ENCODE measurements at regions not wholly inside any gene's neighbourhood (a gene's known extent, or its start where the extent isn't known, plus 50 kb on each side); places are given as distances from the start of the nearest gene placed in this dataset.

DNA sequence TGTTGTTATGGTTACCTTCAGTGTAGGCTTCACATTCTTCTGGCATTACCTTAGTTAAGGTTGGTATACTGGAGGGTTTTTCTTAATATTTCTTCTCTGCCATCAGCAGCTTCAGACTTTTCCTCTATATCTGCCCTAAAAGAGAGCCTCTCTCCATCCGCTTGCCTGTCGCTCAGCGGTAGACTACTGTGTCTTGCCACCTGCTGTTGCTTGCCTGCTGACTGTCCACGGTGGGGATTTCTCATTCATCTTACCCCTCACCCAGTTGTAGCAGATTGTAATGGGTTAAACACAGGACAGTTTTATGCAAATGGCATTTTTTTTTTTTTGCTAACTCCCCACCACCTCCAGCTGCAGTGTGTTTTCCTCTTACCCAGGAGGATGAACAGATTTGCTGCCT lies 577.2 kb downstream of the SLITRK5 start:
- TF ChIP-seq, protein P1, sequence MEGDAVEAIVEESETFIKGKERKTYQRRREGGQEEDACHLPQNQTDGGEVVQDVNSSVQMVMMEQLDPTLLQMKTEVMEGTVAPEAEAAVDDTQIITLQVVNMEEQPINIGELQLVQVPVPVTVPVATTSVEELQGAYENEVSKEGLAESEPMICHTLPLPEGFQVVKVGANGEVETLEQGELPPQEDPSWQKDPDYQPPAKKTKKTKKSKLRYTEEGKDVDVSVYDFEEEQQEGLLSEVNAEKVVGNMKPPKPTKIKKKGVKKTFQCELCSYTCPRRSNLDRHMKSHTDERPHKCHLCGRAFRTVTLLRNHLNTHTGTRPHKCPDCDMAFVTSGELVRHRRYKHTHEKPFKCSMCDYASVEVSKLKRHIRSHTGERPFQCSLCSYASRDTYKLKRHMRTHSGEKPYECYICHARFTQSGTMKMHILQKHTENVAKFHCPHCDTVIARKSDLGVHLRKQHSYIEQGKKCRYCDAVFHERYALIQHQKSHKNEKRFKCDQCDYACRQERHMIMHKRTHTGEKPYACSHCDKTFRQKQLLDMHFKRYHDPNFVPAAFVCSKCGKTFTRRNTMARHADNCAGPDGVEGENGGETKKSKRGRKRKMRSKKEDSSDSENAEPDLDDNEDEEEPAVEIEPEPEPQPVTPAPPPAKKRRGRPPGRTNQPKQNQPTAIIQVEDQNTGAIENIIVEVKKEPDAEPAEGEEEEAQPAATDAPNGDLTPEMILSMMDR (IDR thresholded peaks at IDR 0.05): no peak
- TF ChIP-seq POLR2A (IDR thresholded peaks at IDR 0.05) (no peak), EP300 (IDR thresholded peaks at IDR 0.05) (no peak)
- Histone ChIP-seq H3K4me1 (ENCODE audit: insufficient read depth) (no peaks in the 10 kb centered on the region), H3K27ac (no peak overlapping the region), H3K27me3 (no peaks in the 10 kb centered on the region), H3K36me3 (no peaks in the 10 kb centered on the region), H3K4me3 (no peak overlapping the region), H3K9me3 (no peaks in the 10 kb centered on the region)
- no peak for DNase-seq
- intact Hi-C loops (cut with DNase I): no loop called here
- WGBS, 3 donors: 70 to 74% (median 72%) methylated on average over 4 of the region's 4 CpGs

DNA sequence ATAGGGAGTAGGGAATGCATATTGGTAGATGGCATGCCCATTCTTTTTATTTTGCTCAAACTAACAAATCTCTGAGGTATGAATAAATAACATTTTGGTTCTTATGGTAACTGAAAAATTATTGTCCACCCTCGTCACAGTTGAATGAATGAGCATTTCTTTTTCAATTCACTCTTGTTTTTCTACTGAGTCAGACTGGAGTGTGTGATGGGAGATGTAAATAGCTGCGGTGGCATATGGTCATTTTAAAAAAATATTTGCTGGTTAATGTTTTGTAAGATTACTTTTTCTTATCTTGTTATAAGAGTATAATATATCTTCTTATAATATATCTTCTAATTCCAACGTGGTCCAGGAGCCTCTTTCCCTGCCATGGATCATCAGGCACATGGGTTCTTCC lies 586.5 kb downstream of the SLITRK5 start:
- no peaks in the 10 kb centered on the region for H3K4me1 ChIP-seq (ENCODE audit: insufficient read depth)
- no peak for DNase-seq
- intact Hi-C loops (cut with DNase I): no loop called here
- H3K4me3 ChIP-seq: no peak overlapping the region
- H3K36me3 ChIP-seq: no peaks in the 10 kb centered on the region
- no peaks in the 10 kb centered on the region for H3K9me3 ChIP-seq
- no peaks in the 10 kb centered on the region for H3K27me3 ChIP-seq
- no peak overlapping the region for H3K27ac ChIP-seq
- 66 to 75% (median 72%) methylated on average over 3 of the region's 3 CpGs for WGBS, 3 donors
- no peak for TF ChIP-seq POLR2A (IDR thresholded peaks at IDR 0.05)
- TF ChIP-seq, protein P1 (IDR thresholded peaks at IDR 0.05): no peak
- no peak for TF ChIP-seq EP300 (IDR thresholded peaks at IDR 0.05)

DNA sequence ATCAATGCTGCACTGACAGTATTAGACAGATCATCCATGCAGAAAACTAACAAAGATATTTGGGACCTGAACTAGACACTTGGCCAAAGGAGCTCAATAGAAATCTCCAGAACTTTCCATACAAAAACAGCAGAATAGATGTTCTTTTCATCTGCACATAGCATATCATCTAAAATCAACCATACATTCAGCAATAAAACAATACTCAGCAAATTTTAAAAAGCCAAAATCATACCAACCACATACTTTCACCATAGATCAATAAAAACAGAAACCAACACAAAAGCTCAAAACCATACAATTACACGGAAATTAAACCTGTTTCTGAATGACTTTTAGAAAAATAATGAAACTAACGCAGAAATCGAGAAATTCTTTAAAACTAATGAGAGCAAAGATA lies 592.6 kb downstream of the SLITRK5 start:
- no peaks in the 10 kb centered on the region for H3K27me3 ChIP-seq
- no peak for DNase-seq
- TF ChIP-seq EP300 (IDR thresholded peaks at IDR 0.05): no peak
- TF ChIP-seq POLR2A (IDR thresholded peaks at IDR 0.05): no peak
- TF ChIP-seq, protein P1 (IDR thresholded peaks at IDR 0.05): no peak
- H3K4me3 ChIP-seq: no peak overlapping the region
- 90 to 95% (median 92%) methylated on average over 3 of the region's 3 CpGs for WGBS, 3 donors
- no peak overlapping the region for H3K27ac ChIP-seq
- no peaks in the 10 kb centered on the region for H3K4me1 ChIP-seq (ENCODE audit: insufficient read depth)
- intact Hi-C loops (cut with DNase I): no loop called here
- H3K9me3 ChIP-seq: no peaks in the 10 kb centered on the region
- no peaks in the 10 kb centered on the region for H3K36me3 ChIP-seq

DNA sequence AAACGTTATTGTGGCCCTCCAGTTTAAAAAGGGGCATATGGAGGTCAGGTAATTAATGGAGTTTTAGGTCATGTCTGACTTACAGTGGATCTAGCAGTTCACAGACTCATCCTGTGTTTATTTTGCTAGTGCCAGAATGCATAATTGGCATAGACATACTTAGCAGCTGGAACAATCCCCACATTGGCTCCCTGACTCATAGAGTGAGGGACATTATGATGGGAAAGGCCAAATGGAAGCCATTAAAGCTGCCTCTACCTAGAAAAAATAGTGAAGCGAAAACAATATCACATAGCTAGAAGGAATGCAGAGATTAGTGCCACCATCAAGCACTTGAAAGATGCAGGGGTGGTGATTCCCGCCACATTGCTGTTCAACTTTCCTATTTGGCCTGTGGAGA lies 610.7 kb downstream of the SLITRK5 start:
- TF ChIP-seq, protein P1 (IDR thresholded peaks at IDR 0.05): no peak
- TF ChIP-seq POLR2A (IDR thresholded peaks at IDR 0.05) (no peak), EP300 (IDR thresholded peaks at IDR 0.05) (no peak)
- H3K4me3 ChIP-seq: no peak overlapping the region
- no peak overlapping the region for H3K27ac ChIP-seq
- no peaks in the 10 kb centered on the region for H3K9me3 ChIP-seq
- 64 to 76% (median 71%) methylated on average over 3 of the region's 3 CpGs for WGBS, 3 donors
- no peaks in the 10 kb centered on the region for H3K4me1 ChIP-seq (ENCODE audit: insufficient read depth)
- no peak for DNase-seq
- H3K27me3 ChIP-seq: no peaks in the 10 kb centered on the region
- intact Hi-C loops (cut with DNase I): no loop called here
- no peaks in the 10 kb centered on the region for H3K36me3 ChIP-seq

DNA sequence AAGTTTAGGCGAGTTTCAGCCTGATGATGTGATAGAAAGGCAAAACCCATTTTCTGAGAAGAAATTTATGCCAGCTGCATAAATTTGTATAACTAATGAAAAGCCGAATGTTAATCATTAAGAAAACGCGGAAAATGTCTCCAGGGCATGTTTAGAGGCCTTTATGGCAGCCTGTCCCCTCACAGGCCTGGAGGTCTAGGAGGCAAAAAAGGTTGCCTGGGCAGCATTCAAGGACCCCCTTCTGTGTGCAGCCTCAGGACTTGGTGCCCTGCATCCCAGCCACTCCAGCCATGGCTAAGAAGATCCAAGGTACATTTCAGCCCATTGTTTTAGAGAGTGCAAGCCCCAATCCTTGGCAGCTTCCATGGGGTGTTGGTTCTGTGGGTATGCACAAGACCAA lies 614.2 kb downstream of the SLITRK5 start:
- intact Hi-C loops (cut with DNase I): no loop called here
- Histone ChIP-seq H3K4me3 (no peak overlapping the region), H3K9me3 (no peaks in the 10 kb centered on the region), H3K27ac (no peak overlapping the region), H3K4me1 (ENCODE audit: insufficient read depth) (no peaks in the 10 kb centered on the region), H3K27me3 (no peaks in the 10 kb centered on the region), H3K36me3 (no peaks in the 10 kb centered on the region)
- DNase-seq: no peak
- TF ChIP-seq EP300 (IDR thresholded peaks at IDR 0.05): no peak
- TF ChIP-seq, protein P1 (IDR thresholded peaks at IDR 0.05): no peak
- no peak for TF ChIP-seq POLR2A (IDR thresholded peaks at IDR 0.05)
- 90 to 92% (median 91%) methylated on average over 4 of the region's 4 CpGs for WGBS, 3 donors

Data from ovary (tissue), 7 donors.